Testis (tissue), 2 donors: ENCODE measurements at regions not wholly inside any gene's neighbourhood (a gene's known extent, or its start where the extent isn't known, plus 50 kb on each side); places are given as distances from the start of the nearest gene placed in this dataset.

ENCODE experiments used
- POLR2A ChIP-seq: fragments of 450-650 bp; IDR thresholded peaks from one replicate; pipeline ENCODE4 v1.6.1; 2017; ENCODE audit warnings: antibody characterized with exemption, mild to moderate bottlenecking, moderate library complexity
- TF ChIP-seq, protein P1 (sequence below), 3 experiments: fragments of 450-650 bp in 2 of 3; fragments of 200-600 bp in 1 of 3; sonication (generic) in 1 of 3; IDR thresholded peaks; one replicate each; pipeline ENCODE4 v1.5.1; 2016 to 2019; ENCODE audit warnings: antibody characterized with exemption in 3 of 3, mild to moderate bottlenecking in 2 of 3, moderate library complexity in 1 of 3

DNA sequence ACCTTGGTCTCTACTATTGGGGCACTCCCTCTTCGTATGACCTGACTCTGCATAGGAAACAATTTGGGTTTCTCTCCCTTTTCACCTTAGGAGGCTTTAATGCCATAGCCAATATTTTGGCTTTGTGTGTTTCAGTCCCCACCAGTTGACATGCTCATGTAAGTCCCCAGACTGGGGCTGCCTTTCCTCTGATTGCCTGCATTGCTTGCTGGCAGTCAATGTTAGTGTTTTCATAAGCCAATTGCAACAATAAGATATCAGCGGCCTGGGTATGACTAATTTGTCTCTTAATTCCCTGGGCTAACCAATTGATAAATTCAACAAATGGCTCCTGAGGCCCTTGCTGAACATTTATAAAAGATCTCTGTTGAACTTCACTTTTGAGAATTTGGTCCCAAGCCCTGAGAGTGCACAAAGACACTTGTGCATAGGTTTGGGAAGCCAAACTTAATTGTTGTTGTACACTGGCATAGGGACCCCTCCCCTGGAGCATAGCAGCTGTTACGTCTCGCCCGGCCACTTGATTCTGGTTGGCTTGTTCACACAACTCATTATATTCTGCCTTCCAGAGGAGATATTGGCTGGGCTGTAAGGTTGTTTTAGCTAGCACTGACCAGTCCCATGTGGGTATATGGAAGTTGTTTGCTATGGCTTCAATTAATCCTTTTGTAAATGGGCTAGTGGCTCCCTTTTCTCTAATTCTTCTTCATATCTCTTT lies 206.2 kb downstream of the PABPC4L start:
- TF ChIP-seq, protein P1, sequence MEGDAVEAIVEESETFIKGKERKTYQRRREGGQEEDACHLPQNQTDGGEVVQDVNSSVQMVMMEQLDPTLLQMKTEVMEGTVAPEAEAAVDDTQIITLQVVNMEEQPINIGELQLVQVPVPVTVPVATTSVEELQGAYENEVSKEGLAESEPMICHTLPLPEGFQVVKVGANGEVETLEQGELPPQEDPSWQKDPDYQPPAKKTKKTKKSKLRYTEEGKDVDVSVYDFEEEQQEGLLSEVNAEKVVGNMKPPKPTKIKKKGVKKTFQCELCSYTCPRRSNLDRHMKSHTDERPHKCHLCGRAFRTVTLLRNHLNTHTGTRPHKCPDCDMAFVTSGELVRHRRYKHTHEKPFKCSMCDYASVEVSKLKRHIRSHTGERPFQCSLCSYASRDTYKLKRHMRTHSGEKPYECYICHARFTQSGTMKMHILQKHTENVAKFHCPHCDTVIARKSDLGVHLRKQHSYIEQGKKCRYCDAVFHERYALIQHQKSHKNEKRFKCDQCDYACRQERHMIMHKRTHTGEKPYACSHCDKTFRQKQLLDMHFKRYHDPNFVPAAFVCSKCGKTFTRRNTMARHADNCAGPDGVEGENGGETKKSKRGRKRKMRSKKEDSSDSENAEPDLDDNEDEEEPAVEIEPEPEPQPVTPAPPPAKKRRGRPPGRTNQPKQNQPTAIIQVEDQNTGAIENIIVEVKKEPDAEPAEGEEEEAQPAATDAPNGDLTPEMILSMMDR (IDR thresholded peaks at IDR 0.05): no peak
- no peak for TF ChIP-seq POLR2A
